GM19324 (cell line): ENCODE measurements at regions not wholly inside any gene's neighbourhood (a gene's known extent, or its start where the extent isn't known, plus 50 kb on each side); places are given as distances from the start of the nearest gene placed in this dataset.
A peak's percentile ranks its signal among the peaks of the same experiment; 100 is the strongest.
"Not testable (repeated sequence)": the region's sequence is repeated elsewhere in the genome, so short reads cannot be mapped to it uniquely, and the experiment has no call there.

Experiments
- ATAC-seq: cut with Tn5 transposase; IDR thresholded peaks from one replicate; pipeline ENCODE4 v1.9.1; 2021; ENCODE audit warnings: mild to moderate bottlenecking, moderate library complexity; ENCODE audit not compliant: unreplicated experiment, low FRiP score

GRCh38 chr13:27327633-27328032 is 57.0 kb downstream of the RASL11A start:
- no peak for ATAC-seq

GRCh38 chr13:27329210-27329609 is 58.6 kb downstream of the RASL11A start:
- no peak for ATAC-seq

GRCh38 chr13:27334774-27335435 is 64.3 kb downstream of the RASL11A start:
- ATAC-seq: no peak

- no peak for ATAC-seq
Observed at GRCh38 chr13:27336014-27336673, 65.5 kb downstream of the RASL11A start.

GRCh38 chr13:27338207-27338606 is 67.6 kb downstream of the RASL11A start:
- ATAC-seq: no peak

GRCh38 chr13:27338816-27339215 is 68.2 kb downstream of the RASL11A start:
- no peak for ATAC-seq

- ATAC-seq: peak; percentile 45
Observed at GRCh38 chr13:27339299-27339698, 68.7 kb downstream of the RASL11A start.

- no peak for ATAC-seq
Observed at GRCh38 chr13:27341616-27342015, 71.0 kb downstream of the RASL11A start.

- ATAC-seq: no peak
Observed at GRCh38 chr13:27347211-27347772, 76.7 kb downstream of the RASL11A start.

- ATAC-seq: no peak
Observed at GRCh38 chr13:27348461-27348860, 76.0 kb upstream of the GTF3A start.

GRCh38 chr13:27349458-27349857 is 75.0 kb upstream of the GTF3A start:
- ATAC-seq: no peak

GRCh38 chr13:27350825-27351224 is 73.6 kb upstream of the GTF3A start:
- not testable (repeated sequence) for ATAC-seq

GRCh38 chr13:27352698-27353097 is 71.7 kb upstream of the GTF3A start:
- no peak for ATAC-seq

- ATAC-seq: peak; percentile 91
Observed at GRCh38 chr13:27353166-27353583, 71.2 kb upstream of the GTF3A start.

- no peak for ATAC-seq
Observed at GRCh38 chr13:27353708-27354107, 70.7 kb upstream of the GTF3A start.

- no peak for ATAC-seq
Observed at GRCh38 chr13:27354379-27354778, 70.0 kb upstream of the GTF3A start.

- no peak for ATAC-seq
Observed at GRCh38 chr13:27355894-27356293, 68.5 kb upstream of the GTF3A start.

- ATAC-seq: no peak
Observed at GRCh38 chr13:27358420-27358819, 66.0 kb upstream of the GTF3A start.

GRCh38 chr13:27359199-27359821 is 65.1 kb upstream of the GTF3A start:
- no peak for ATAC-seq

GRCh38 chr13:27360562-27360961 is 63.9 kb upstream of the GTF3A start:
- no peak for ATAC-seq

- ATAC-seq: peak; percentile 69
Observed at GRCh38 chr13:27362064-27362751, 62.2 kb upstream of the GTF3A start.
